Duodenal mucosa (tissue), 2 donors: ENCODE measurements at regions not wholly inside any gene's neighbourhood (a gene's known extent, or its start where the extent isn't known, plus 50 kb on each side); places are given as distances from the start of the nearest gene placed in this dataset.

Experiments used
- H3K27ac ChIP-seq: one replicate; pipeline ENCODE4 v1.7.0; 2013; ENCODE audit warnings: low read depth, low read length
- H3K27me3 ChIP-seq, 2 donors: one replicate each; pipeline ENCODE4 v1.7.0; 2013; ENCODE audit warnings: low read length in 2 of 2, control low read depth in 1 of 2; ENCODE audit not compliant: insufficient read depth in 2 of 2, control insufficient read depth in 1 of 2
- H3K36me3 ChIP-seq, 2 donors: one replicate each; pipeline ENCODE4 v1.7.0; 2013; ENCODE audit warnings: low read length in 2 of 2, control low read depth in 1 of 2; ENCODE audit not compliant: insufficient read depth in 2 of 2, control insufficient read depth in 1 of 2
- H3K4me1 ChIP-seq, 2 donors: one replicate each; pipeline ENCODE4 v1.7.0; 2013; ENCODE audit warnings: low read length in 2 of 2, control low read depth in 1 of 2; ENCODE audit not compliant: insufficient read depth in 2 of 2, control insufficient read depth in 1 of 2
- H3K4me3 ChIP-seq, 2 donors: one replicate each; pipeline ENCODE4 v1.7.0; 2013; ENCODE audit warnings: low read length in 2 of 2, low read depth in 1 of 2
- H3K9ac ChIP-seq, 2 donors: one replicate each; pipeline ENCODE4 v1.7.0; 2013; ENCODE audit warnings: low read length in 2 of 2, low read depth in 1 of 2
- H3K9me3 ChIP-seq, 2 donors: one replicate each; pipeline ENCODE4 v1.7.0; 2013; ENCODE audit warnings: low read length in 2 of 2, control low read depth in 1 of 2; ENCODE audit not compliant: control insufficient read depth in 1 of 2

GRCh38 chr11:10998674-10999073 lies 140.8 kb upstream of the ZBED5 start:
- H3K27me3 ChIP-seq = peaks cover 5 to 7% of the 10 kb centered on the region in 2 donors
- H3K9me3 ChIP-seq = no peaks in the 10 kb centered on the region
- no peaks in the 10 kb centered on the region for H3K36me3 ChIP-seq
- no peak overlapping the region for H3K9ac ChIP-seq
- H3K27ac ChIP-seq = no peak overlapping the region
- no peak overlapping the region for H3K4me3 ChIP-seq
- no peaks in the 10 kb centered on the region for H3K4me1 ChIP-seq

GRCh38 chr11:10996678-10997077 lies 138.8 kb upstream of the ZBED5 start:
- Histone ChIP-seq H3K4me3 (no peak overlapping the region), H3K9me3 (no peaks in the 10 kb centered on the region), H3K4me1 (no peaks in the 10 kb centered on the region), H3K36me3 (no peaks in the 10 kb centered on the region), H3K27ac (no peak overlapping the region), H3K27me3 (no peaks in the 10 kb centered on the region), H3K9ac (no peak overlapping the region)

- H3K4me3 ChIP-seq = no peak overlapping the region
- no peaks in the 10 kb centered on the region for H3K27me3 ChIP-seq
- no peak overlapping the region for H3K27ac ChIP-seq
- H3K9ac ChIP-seq = no peak overlapping the region
- H3K9me3 ChIP-seq = no peaks in the 10 kb centered on the region
- H3K36me3 ChIP-seq = no peaks in the 10 kb centered on the region
- H3K4me1 ChIP-seq = no peaks in the 10 kb centered on the region
These were observed 135.8 kb upstream of the ZBED5 start for GRCh38 chr11:10993640-10994039.

GRCh38 chr11:10993186-10993585 lies 135.3 kb upstream of the ZBED5 start:
- Histone ChIP-seq H3K9ac (no peak overlapping the region), H3K9me3 (no peaks in the 10 kb centered on the region), H3K4me1 (no peaks in the 10 kb centered on the region), H3K4me3 (no peak overlapping the region), H3K27me3 (no peaks in the 10 kb centered on the region), H3K36me3 (no peaks in the 10 kb centered on the region), H3K27ac (no peak overlapping the region)

GRCh38 chr11:10991393-10991792 lies 133.5 kb upstream of the ZBED5 start:
- no peak overlapping the region for H3K9ac ChIP-seq
- no peaks in the 10 kb centered on the region for H3K9me3 ChIP-seq
- H3K27me3 ChIP-seq = no peaks in the 10 kb centered on the region
- H3K4me1 ChIP-seq = no peaks in the 10 kb centered on the region
- no peak overlapping the region for H3K27ac ChIP-seq
- H3K4me3 ChIP-seq = no peak overlapping the region
- H3K36me3 ChIP-seq = no peaks in the 10 kb centered on the region

DNA sequence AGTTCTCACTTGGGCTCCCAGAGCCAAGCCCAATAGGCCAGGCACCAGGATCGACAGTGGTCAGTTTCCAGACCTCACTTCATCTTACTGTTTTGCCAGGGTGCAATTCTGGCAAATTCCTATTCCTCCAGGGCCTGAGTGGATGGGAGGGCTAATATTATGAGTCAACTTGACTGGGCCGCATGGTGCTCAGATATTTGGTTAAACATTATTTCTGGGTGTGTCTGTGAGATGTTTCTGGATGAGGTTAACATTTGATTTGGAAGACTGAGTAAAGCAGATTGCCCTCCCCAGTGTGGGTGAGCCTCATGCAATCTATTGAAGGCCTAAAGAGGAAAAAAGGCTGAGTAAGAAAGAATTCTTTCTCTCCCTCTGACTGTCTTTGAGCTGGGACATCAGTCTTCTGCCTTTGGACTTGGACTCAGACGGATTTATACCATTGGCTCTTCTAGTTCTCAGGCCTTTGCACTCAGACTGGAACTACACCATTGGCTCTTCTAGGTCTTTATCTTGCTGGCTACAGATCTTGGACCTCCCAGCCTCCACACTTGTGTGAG lies 132.9 kb upstream of the ZBED5 start:
- H3K4me1 ChIP-seq = no peaks in the 10 kb centered on the region
- no peaks in the 10 kb centered on the region for H3K9me3 ChIP-seq
- H3K9ac ChIP-seq = no peak overlapping the region
- H3K36me3 ChIP-seq = no peaks in the 10 kb centered on the region
- H3K27me3 ChIP-seq = no peaks in the 10 kb centered on the region
- H3K4me3 ChIP-seq = no peak overlapping the region
- H3K27ac ChIP-seq = no peak overlapping the region

GRCh38 chr11:10990160-10990559 lies 132.3 kb upstream of the ZBED5 start:
- H3K9me3 ChIP-seq = no peaks in the 10 kb centered on the region
- no peaks in the 10 kb centered on the region for H3K27me3 ChIP-seq
- no peak overlapping the region for H3K9ac ChIP-seq
- no peak overlapping the region for H3K4me3 ChIP-seq
- no peaks in the 10 kb centered on the region for H3K36me3 ChIP-seq
- no peak overlapping the region for H3K27ac ChIP-seq
- H3K4me1 ChIP-seq = no peaks in the 10 kb centered on the region

- no peak overlapping the region for H3K9ac ChIP-seq
- no peaks in the 10 kb centered on the region for H3K4me1 ChIP-seq
These were observed 128.2 kb upstream of the ZBED5 start for GRCh38 chr11:10986006-10986405.

GRCh38 chr11:10984742-10985141 lies 126.9 kb upstream of the ZBED5 start:
- H3K27me3 ChIP-seq = peaks cover 0 to 5% of the 10 kb centered on the region in 2 donors

More at GRCh38 chr11:10986006-10986405, 128.2 kb upstream of the ZBED5 start:
- Histone ChIP-seq H3K4me3 (no peak overlapping the region), H3K9me3 (no peaks in the 10 kb centered on the region), H3K27me3 (peaks cover 0 to 5% of the 10 kb centered on the region in 2 donors), H3K36me3 (no peaks in the 10 kb centered on the region), H3K27ac (no peak overlapping the region)

DNA sequence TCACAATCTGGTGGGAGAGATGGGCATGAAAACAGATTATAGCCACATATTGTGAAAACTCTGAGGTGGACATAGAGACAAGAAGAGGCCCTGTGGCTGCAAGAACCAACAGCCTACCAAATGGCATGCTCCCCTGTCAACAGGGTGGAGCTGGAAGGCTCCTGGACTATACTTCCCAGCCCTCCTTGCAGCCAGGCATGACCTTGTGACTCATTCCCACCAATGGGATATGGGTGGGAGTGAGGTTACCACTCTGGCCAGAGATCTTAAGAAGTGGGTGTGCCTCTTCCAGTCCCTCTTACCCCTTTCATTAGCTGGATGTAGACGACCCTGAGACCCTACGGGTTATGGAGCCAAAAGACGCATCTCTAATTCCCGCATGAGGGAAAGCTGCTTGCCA lies 126.4 kb upstream of the ZBED5 start:
- no peak overlapping the region for H3K27ac ChIP-seq
- peaks cover 0 to 5% of the 10 kb centered on the region in 2 donors for H3K27me3 ChIP-seq
- no peaks in the 10 kb centered on the region for H3K36me3 ChIP-seq
- no peak overlapping the region for H3K9ac ChIP-seq
- H3K4me1 ChIP-seq = no peaks in the 10 kb centered on the region
- H3K9me3 ChIP-seq = no peaks in the 10 kb centered on the region
- no peak overlapping the region for H3K4me3 ChIP-seq

More at GRCh38 chr11:10984742-10985141, 126.9 kb upstream of the ZBED5 start:
- Histone ChIP-seq H3K27ac (no peak overlapping the region), H3K36me3 (no peaks in the 10 kb centered on the region), H3K4me1 (no peaks in the 10 kb centered on the region), H3K9ac (no peak overlapping the region), H3K4me3 (no peak overlapping the region), H3K9me3 (no peaks in the 10 kb centered on the region)
